GM18505 (cell line): ENCODE measurements at regions not wholly inside any gene's neighbourhood (a gene's known extent, or its start where the extent isn't known, plus 50 kb on each side); places are given as distances from the start of the nearest gene placed in this dataset.
"Not testable (repeated sequence)": the region's sequence is repeated elsewhere in the genome, so short reads cannot be mapped to it uniquely, and the experiment has no call there.

Source experiments
- ATAC-seq: cut with Tn5 transposase; IDR thresholded peaks from one replicate; pipeline ENCODE4 v1.9.1; 2021; ENCODE audit not compliant: unreplicated experiment
- POLR2A ChIP-seq: IDR thresholded peaks from 4 replicates; pipeline ENCODE4 v1.6.1; 2011; ENCODE audit warnings: borderline replicate concordance; ENCODE audit not compliant: insufficient read depth, insufficient read length; ENCODE audit errors: extremely low read depth

- no peak for TF ChIP-seq POLR2A
- no peak for ATAC-seq
Observed at GRCh38 chr15:47908486-47908885, 191.2 kb downstream of the SEMA6D start.

GRCh38 chr15:47908950-47909670 is 191.8 kb downstream of the SEMA6D start:
- TF ChIP-seq POLR2A, result no peak
- no peak for ATAC-seq

DNA sequence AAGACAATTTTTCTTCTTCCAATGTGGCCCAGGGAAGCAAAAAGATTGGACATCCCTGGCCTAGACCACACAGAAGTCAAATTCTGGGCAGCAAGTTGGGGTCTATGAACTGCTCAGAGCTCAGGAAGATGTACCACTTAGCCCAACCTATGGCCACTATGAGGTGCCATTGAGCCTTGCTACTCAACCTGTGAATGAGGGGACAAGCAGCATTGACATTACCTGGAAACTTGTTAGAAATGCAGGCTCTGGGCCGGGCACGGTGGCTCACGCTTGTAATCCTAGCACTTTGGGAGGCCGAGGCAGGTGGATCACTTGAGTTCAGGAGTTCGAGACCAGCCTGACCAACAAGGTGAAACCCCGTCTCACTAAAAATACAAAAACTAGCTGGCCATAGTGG is 195.6 kb downstream of the SEMA6D start:
- ATAC-seq, result not testable (repeated sequence)

DNA sequence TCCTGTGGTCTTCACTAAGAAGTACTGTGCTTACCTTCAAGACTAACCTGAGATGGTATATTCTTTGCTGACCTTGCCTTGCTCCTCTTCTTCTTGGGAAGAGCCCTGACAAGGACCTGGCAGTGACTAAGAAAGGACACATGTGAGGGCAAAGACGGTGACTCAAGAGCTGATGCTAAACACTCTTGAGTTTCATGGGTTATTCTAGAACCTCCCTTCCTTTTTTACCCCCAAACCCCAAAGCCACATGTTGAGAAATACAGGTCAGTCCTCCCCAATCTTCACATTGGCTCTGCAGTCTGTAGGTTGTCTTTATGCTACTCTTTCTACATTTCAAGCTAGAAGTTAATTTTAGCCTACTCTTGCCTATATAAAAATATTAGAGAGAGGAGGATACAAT is 200.6 kb downstream of the SEMA6D start:
- TF ChIP-seq POLR2A, result no peak
- ATAC-seq, result no peak

DNA sequence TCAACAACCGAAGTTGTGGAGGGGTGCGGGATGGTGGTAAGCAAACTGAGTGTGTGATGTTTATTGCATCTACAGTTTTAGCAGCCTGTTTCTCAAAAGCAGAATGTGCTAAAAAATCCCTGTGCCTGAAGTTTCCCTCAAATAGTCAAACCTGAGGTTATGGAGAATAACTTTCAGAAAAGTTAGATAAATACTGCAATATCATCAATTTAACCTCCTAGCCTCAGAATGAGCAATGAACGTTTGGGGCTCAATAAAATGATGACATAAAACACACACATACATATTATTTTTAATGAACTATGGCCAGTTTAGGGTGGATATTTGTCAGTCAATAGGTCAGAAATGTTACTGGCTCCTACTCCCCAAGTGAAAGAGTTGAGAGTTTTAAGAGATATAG is 201.6 kb downstream of the SEMA6D start:
- no peak for ATAC-seq

DNA sequence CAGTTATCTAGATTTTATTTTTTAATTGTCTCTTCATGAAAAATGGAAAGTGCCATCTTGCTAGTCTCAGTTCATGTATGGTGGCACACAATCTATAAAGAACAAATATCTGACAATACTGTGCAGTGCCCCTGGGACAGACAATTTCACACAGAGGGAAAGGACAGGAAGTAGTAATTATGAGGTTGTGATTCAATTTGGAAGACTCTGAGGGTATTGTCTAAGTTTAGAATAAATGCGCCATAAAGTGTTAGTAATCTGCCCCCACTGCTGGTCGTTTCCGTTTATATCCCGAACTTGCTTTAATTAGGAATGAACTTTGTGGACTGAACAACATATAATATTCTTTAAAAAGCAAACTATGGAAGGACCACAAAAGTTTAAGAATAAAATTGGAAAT is 196.4 kb upstream of the SLC24A5 start:
- no peak for ATAC-seq
- no peak for TF ChIP-seq POLR2A

More for the DNA sequence above, 201.6 kb downstream of the SEMA6D start:
- TF ChIP-seq POLR2A, result no peak

GRCh38 chr15:47929138-47929803 is 191.5 kb upstream of the SLC24A5 start:
- ATAC-seq, result no peak
- TF ChIP-seq POLR2A, result no peak

GRCh38 chr15:47932261-47932660 is 188.5 kb upstream of the SLC24A5 start:
- TF ChIP-seq POLR2A, result no peak
- ATAC-seq, result no peak

GRCh38 chr15:47932951-47933641 is 187.7 kb upstream of the SLC24A5 start:
- no peak for ATAC-seq
- TF ChIP-seq POLR2A, result no peak

GRCh38 chr15:47933865-47934264 is 186.9 kb upstream of the SLC24A5 start:
- no peak for TF ChIP-seq POLR2A
- ATAC-seq, result no peak

DNA sequence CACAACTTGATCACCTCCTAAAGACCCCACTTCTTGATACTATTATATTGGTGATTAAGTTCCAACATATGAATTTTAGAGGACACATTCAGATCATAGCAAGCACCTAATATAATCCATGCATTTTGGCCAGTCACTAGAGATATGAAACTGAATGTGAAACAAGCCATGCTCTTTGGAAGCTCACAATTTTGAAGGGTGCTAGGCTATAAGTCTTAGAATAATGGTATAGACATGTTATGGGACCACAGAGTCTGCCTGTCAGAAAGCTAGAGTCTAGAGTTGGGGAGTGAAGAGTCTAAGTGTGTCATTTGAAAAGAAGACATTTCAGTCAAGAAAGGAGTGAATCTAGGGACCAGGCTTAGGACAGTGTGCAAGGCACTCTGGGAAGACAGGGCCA is 186.4 kb upstream of the SLC24A5 start:
- ATAC-seq, result no peak

GRCh38 chr15:47937834-47938233 is 183.0 kb upstream of the SLC24A5 start:
- TF ChIP-seq POLR2A, result no peak
- no peak for ATAC-seq

More for the DNA sequence above, 186.4 kb upstream of the SLC24A5 start:
- no peak for TF ChIP-seq POLR2A

- ATAC-seq, result no peak
- TF ChIP-seq POLR2A, result no peak
Observed at GRCh38 chr15:47944637-47945288, 176.0 kb upstream of the SLC24A5 start.
